ENCODE measurements at regions not wholly inside any gene's neighbourhood (a gene's known extent, or its start where the extent isn't known, plus 50 kb on each side); places are given as distances from the start of the nearest gene placed in this dataset.
A peak's percentile ranks its signal among the peaks of the same experiment; 100 is the strongest.

DNA sequence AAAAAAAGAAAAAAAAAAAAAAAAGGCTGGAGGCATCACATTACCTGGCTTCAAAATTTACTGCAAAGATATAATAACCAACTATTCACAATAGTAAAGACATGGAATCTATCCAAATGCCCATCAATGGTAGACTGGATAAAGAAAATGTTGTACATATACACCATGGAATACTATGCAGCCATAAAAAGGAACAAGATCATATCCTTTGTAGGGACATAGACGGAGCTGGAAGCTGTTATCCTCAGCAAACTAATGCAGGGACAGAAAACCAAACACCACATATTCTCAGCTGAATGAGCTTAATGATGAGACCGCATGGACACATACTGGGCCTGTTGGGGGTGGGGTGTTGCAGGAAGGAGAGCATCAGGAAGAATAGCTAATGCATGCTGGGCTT is 330.5 kb downstream of the SRGAP2C start:
- intact Hi-C loops (cut with DNase I): no loop called here
- no peak for DNase-seq
- Histone ChIP-seq H3K4me3 (no peak overlapping the region), H3K27me3 (peaks cover 4 to 20% (median 11%) of the 10 kb centered on the region in 3 donors), H3K4me1 (peaks cover 0 to 10% (median 8%) of the 10 kb centered on the region in 4 donors), H3K36me3 (no peaks in the 10 kb centered on the region), H3K9me3 (peaks cover 0 to 3% (median under 1%) of the 10 kb centered on the region in 4 donors), H3K27ac (no peak overlapping the region)
- TF ChIP-seq EP300 (IDR thresholded peaks at IDR 0.05): no peak
- TF ChIP-seq, protein P1, sequence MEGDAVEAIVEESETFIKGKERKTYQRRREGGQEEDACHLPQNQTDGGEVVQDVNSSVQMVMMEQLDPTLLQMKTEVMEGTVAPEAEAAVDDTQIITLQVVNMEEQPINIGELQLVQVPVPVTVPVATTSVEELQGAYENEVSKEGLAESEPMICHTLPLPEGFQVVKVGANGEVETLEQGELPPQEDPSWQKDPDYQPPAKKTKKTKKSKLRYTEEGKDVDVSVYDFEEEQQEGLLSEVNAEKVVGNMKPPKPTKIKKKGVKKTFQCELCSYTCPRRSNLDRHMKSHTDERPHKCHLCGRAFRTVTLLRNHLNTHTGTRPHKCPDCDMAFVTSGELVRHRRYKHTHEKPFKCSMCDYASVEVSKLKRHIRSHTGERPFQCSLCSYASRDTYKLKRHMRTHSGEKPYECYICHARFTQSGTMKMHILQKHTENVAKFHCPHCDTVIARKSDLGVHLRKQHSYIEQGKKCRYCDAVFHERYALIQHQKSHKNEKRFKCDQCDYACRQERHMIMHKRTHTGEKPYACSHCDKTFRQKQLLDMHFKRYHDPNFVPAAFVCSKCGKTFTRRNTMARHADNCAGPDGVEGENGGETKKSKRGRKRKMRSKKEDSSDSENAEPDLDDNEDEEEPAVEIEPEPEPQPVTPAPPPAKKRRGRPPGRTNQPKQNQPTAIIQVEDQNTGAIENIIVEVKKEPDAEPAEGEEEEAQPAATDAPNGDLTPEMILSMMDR (IDR thresholded peaks at IDR 0.05): no peak
- TF ChIP-seq POLR2AphosphoS5 (IDR thresholded peaks at IDR 0.05): no peak
- 94 to 96% methylated on average over 2 of the region's 2 CpGs for WGBS, 2 donors

DNA sequence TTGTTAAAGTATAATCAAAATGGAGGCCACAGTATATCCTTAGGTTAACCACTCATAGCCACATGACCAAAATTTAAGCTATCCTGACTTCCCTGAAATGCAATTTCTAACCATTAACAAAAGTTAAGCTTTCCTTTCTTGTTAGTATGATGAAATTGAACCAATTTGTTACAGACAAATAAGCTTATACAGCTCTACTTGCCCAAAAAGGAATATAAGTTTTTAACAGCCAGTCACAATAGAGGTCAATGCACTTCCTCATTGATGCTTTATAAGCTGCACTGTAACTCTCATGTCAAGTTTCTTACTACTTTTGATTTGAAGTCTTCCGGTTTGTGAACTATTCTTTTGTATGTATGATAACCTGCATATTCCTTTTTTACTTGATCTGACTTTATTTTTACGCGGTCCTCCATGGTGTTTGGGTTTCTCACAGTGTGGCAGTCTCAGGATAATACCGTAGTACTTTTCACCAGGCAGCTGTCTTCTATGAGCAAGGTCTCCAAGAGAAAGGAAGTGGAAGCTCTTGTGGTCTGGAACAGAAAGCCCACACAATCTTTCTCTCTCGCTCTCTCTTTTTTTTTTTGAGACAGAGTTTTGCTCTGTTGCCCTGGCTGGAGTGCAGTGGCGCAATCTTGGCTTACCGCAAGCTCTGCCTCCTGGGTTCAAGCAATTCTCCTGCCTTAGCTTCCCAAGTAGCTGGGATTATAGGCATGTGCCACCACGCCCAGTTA is 331.6 kb downstream of the SRGAP2C start:
- no peak for DNase-seq
- WGBS, 2 donors: 43 to 79% methylated on average over 8 of the region's 8 CpGs
- peaks cover 0 to 10% (median 8%) of the 10 kb centered on the region in 4 donors for H3K4me1 ChIP-seq
- H3K27ac ChIP-seq: no peak overlapping the region
- peaks cover 0 to 2% (median under 1%) of the 10 kb centered on the region in 4 donors for H3K9me3 ChIP-seq
- intact Hi-C loops (cut with DNase I): no loop called here
- peaks cover 4 to 26% (median 11%) of the 10 kb centered on the region in 3 donors for H3K27me3 ChIP-seq
- no peak for TF ChIP-seq POLR2AphosphoS5 (IDR thresholded peaks at IDR 0.05)
- TF ChIP-seq, protein P1 (IDR thresholded peaks at IDR 0.05): no peak
- H3K4me3 ChIP-seq: no peak overlapping the region
- H3K36me3 ChIP-seq: no peaks in the 10 kb centered on the region

DNA sequence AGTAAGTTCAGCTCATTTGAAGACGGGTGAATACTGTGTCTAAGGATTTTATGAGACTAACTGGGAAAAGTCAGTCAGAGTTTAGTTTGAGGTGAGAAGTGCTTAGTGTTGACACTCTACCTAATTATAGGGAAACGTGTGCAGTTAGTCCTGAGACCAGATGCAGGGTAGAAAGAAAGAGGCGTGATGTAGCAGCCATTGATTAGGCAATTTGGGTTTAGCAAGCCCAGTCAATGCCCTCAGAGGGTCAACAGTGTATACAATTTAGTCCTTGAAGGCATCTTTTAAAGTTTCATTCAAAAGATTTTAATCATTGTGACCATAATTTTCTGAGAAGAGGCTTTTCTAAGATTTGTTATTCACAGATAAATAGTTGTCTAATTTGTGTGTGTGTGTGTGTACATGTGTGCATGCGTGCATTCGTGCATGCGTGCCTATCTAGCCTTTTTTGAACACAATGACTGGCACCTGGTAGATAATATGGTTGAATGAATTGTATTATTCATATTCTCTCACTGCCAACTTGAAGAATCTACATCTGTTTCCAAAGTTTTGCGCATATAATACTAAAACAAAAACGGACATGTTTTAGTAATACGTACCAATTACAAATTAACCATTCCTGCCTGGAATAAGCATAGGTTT is 332.9 kb downstream of the SRGAP2C start:
- no peaks in the 10 kb centered on the region for H3K36me3 ChIP-seq
- intact Hi-C loops (cut with DNase I): no loop called here
- no peak overlapping the region for H3K27ac ChIP-seq
- WGBS, 2 donors: 76 to 81% methylated on average over 9 of the region's 9 CpGs
- peaks cover 4 to 26% (median 11%) of the 10 kb centered on the region in 3 donors for H3K27me3 ChIP-seq
- peaks cover 0 to 10% (median 8%) of the 10 kb centered on the region in 4 donors for H3K4me1 ChIP-seq
- peaks cover 0 to 2% (median under 1%) of the 10 kb centered on the region in 4 donors for H3K9me3 ChIP-seq
- TF ChIP-seq EP300 (IDR thresholded peaks at IDR 0.05) (no peak), POLR2AphosphoS5 (IDR thresholded peaks at IDR 0.05) (no peak), POLR2A (IDR thresholded peaks at IDR 0.05) (no peak)
- TF ChIP-seq, protein P1 (IDR thresholded peaks at IDR 0.05): no peak
- DNase-seq: no peak
- H3K4me3 ChIP-seq: no peak overlapping the region

DNA sequence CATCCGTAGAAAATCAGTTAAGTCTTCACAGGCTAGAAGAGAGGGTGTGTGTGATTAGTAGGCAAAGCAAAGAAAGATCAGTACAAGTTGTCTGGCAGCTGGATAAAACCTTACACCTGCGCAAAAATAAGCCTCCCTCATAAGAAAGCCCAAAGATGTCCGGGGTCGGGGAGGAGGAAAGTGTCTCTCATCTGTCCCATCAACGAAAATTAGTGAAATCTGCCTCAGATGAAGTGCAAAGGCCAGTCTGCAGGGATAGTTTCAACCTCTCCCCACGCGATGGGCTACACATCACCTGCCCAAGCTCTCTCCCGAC is 333.9 kb downstream of the SRGAP2C start:
- Histone ChIP-seq H3K4me3 (peak overlapping the region in 3 of 4 donors; percentile 29 to 45 (median 44)), H3K9me3 (no peaks in the 10 kb centered on the region), H3K27ac (peak overlapping the region in 1 of 4 donors; percentile 43), H3K4me1 (peaks cover 0 to 10% (median 8%) of the 10 kb centered on the region in 4 donors), H3K27me3 (peaks cover 4 to 26% (median 11%) of the 10 kb centered on the region in 3 donors), H3K36me3 (no peaks in the 10 kb centered on the region)
- intact Hi-C loops (cut with DNase I): no loop called here
- no peak for DNase-seq
- TF ChIP-seq, protein P1 (IDR thresholded peaks at IDR 0.05): no peak
- TF ChIP-seq POLR2AphosphoS5 (IDR thresholded peaks at IDR 0.05) (no peak), EP300 (IDR thresholded peaks at IDR 0.05) (no peak), POLR2A (IDR thresholded peaks at IDR 0.05) (no peak)
- WGBS, 2 donors: 16 to 27% methylated on average over 8 of the region's 8 CpGs

Data from sigmoid colon (tissue), 6 donors.